GM23338 (cell line): ENCODE measurements at regions not wholly inside any gene's neighbourhood (a gene's known extent, or its start where the extent isn't known, plus 50 kb on each side); places are given as distances from the start of the nearest gene placed in this dataset.
A peak's percentile ranks its signal among the peaks of the same experiment; 100 is the strongest.

Experiments
- ATAC-seq: fragments of 200-7000 bp; cut with Tn5 transposase; 3 replicates; pipeline ENCODE4 v1.9.1; 2020
- DNase-seq: peaks from one replicate; pipeline ENCODE4 v3.0.0-alpha.2; 2015; ENCODE audit warnings: low spot score
- H2AFZ ChIP-seq: fragments of 200-600 bp; sonication (generic); 2 replicates; pipeline ENCODE4 v1.8.0; 2016; ENCODE audit warnings: antibody characterized with exemption, mild to moderate bottlenecking, moderate library complexity
- H3F3A ChIP-seq: fragments of 200-600 bp; sonication (generic); replicated peaks from 2 replicates; pipeline ENCODE4 v1.8.0; 2017; ENCODE audit warnings: antibody characterized with exemption, mixed run types, low read depth
- H3K27ac ChIP-seq: fragments of 200-600 bp; sonication (generic); 2 replicates; pipeline ENCODE4 v1.6.1; 2016; ENCODE audit warnings: low read depth
- H3K27me3 ChIP-seq: fragments of 200-600 bp; sonication (generic); 2 replicates; pipeline ENCODE4 v1.8.0; 2016; ENCODE audit warnings: mild to moderate bottlenecking, mixed run types, moderate library complexity; ENCODE audit not compliant: insufficient read depth
- H3K36me3 ChIP-seq: fragments of 200-600 bp; sonication (generic); 2 replicates; pipeline ENCODE4 v1.8.0; 2016; ENCODE audit warnings: mild to moderate bottlenecking; ENCODE audit not compliant: insufficient read depth
- H3K4me1 ChIP-seq: fragments of 200-600 bp; sonication (generic); 2 replicates; pipeline ENCODE4 v1.8.0; 2016; ENCODE audit warnings: mild to moderate bottlenecking, moderate library complexity; ENCODE audit not compliant: insufficient read depth
- H3K4me2 ChIP-seq: fragments of 200-600 bp; sonication (generic); 2 replicates; pipeline ENCODE4 v1.7.1; 2017; ENCODE audit warnings: mixed run types
- H3K4me3 ChIP-seq: fragments of 200-600 bp; sonication (generic); 2 replicates; pipeline ENCODE4 v1.6.1; 2016; ENCODE audit warnings: mixed run types
- H3K79me2 ChIP-seq: fragments of 200-600 bp; sonication (generic); replicated peaks from 2 replicates; pipeline ENCODE4 v1.8.0; 2017; ENCODE audit warnings: mild to moderate bottlenecking; ENCODE audit not compliant: insufficient read depth
- H3K9me2 ChIP-seq: fragments of 200-600 bp; sonication (generic); 2 replicates; pipeline ENCODE4 v1.8.0; 2017; ENCODE audit not compliant: insufficient read depth
- H4K20me1 ChIP-seq: fragments of 200-600 bp; sonication (generic); replicated peaks from 2 replicates; pipeline ENCODE4 v1.8.0; 2017; ENCODE audit warnings: mild to moderate bottlenecking; ENCODE audit not compliant: insufficient read depth
- H3K27ac Mint-ChIP-seq: 2 replicates; pipeline ENCODE4 v1.8.0; 2020; ENCODE audit warnings: inconsistent platforms, mild to moderate bottlenecking, moderate library complexity, mixed read lengths
- H3K27me3 Mint-ChIP-seq: 3 replicates; pipeline ENCODE4 v1.8.0; 2022; ENCODE audit warnings: low read depth, mild to moderate bottlenecking, moderate library complexity, mixed read lengths, inconsistent platforms; ENCODE audit not compliant: insufficient read depth, poor library complexity
- H3K36me3 Mint-ChIP-seq: 3 replicates; pipeline ENCODE4 v1.8.0; 2021; ENCODE audit warnings: low read depth, mild to moderate bottlenecking, inconsistent platforms, moderate library complexity, mixed read lengths
- H3K4me1 Mint-ChIP-seq: 3 replicates; pipeline ENCODE4 v1.8.0; 2020; ENCODE audit warnings: mild to moderate bottlenecking, inconsistent platforms, mixed read lengths
- H3K4me3 Mint-ChIP-seq: 3 replicates; pipeline ENCODE4 v1.8.0; 2021; ENCODE audit warnings: moderate library complexity, mild to moderate bottlenecking, inconsistent platforms, mixed read lengths
- H3K9me3 Mint-ChIP-seq: 3 replicates; pipeline ENCODE4 v1.8.0; 2020; ENCODE audit warnings: moderate library complexity, mild to moderate bottlenecking, inconsistent platforms, mixed read lengths
- CREB1 ChIP-seq: fragments of 250-450 bp; sonication (Bioruptor Pico); IDR thresholded peaks from 2 replicates; pipeline ENCODE4 v1.5.0; 2020; ENCODE audit warnings: low read depth, mild to moderate bottlenecking, moderate library complexity
- EZH2 ChIP-seq: fragments of 200-600 bp; sonication (generic); IDR thresholded peaks from one replicate; pipeline ENCODE4 v1.8.0; 2017; ENCODE audit warnings: antibody characterized with exemption, mild to moderate bottlenecking, low read depth; ENCODE audit not compliant: unreplicated experiment
- EZH2phosphoT487 ChIP-seq: fragments of 200-600 bp; sonication (generic); IDR thresholded peaks from one replicate; pipeline ENCODE4 v1.8.1; 2018; ENCODE audit warnings: antibody characterized with exemption; ENCODE audit not compliant: unreplicated experiment
- JUNB ChIP-seq: IDR thresholded peaks from one replicate; pipeline ENCODE4 v1.6.1; 2016; ENCODE audit warnings: antibody characterized with exemption; ENCODE audit not compliant: unreplicated experiment
- NANOG ChIP-seq: IDR thresholded peaks from 2 replicates; pipeline ENCODE4 v1.6.1; 2016; ENCODE audit warnings: antibody characterized with exemption, borderline replicate concordance
- POLR2AphosphoS5 ChIP-seq: IDR thresholded peaks from 2 replicates; pipeline ENCODE4 v1.6.1; 2016; ENCODE audit warnings: antibody characterized with exemption, low read depth
- STAT1 ChIP-seq: IDR thresholded peaks from one replicate; pipeline ENCODE4 v1.6.1; 2016; ENCODE audit warnings: antibody characterized with exemption; ENCODE audit not compliant: unreplicated experiment
- ZNF114 ChIP-seq: fragments of 250-450 bp; sonication (Bioruptor Pico); IDR thresholded peaks from 2 replicates; pipeline ENCODE4 v1.5.0; 2020; ENCODE audit warnings: mild to moderate bottlenecking, moderate library complexity
- ZNF331 ChIP-seq: fragments of 250-450 bp; sonication (Bioruptor Pico); IDR thresholded peaks from 2 replicates; pipeline ENCODE4 v1.5.0; 2020; ENCODE audit warnings: low read depth, mild to moderate bottlenecking, moderate library complexity
- TF ChIP-seq, protein P1 (sequence below): fragments of 250-450 bp; sonication (Bioruptor Pico); IDR thresholded peaks from 2 replicates; pipeline ENCODE4 v1.5.0; 2020; ENCODE audit warnings: mild to moderate bottlenecking, moderate library complexity
- TF ChIP-seq, protein P2 (sequence below): IDR thresholded peaks from 2 replicates; pipeline ENCODE4 v1.6.1; 2016; ENCODE audit warnings: antibody characterized with exemption
- TF ChIP-seq, protein P3 (sequence below), 2 experiments: fragments of 200-600 bp in 1 of 2; sonication (generic) in 1 of 2; conservative IDR thresholded peaks; 2 replicates each; pipeline versions ENCODE4 v1.5.1 to v1.6.1; 2016 to 2017; ENCODE audit warnings: antibody characterized with exemption in 2 of 2, low read depth in 2 of 2, mild to moderate bottlenecking in 2 of 2, moderate library complexity in 1 of 2
- TF ChIP-seq, protein P4 (sequence below): IDR thresholded peaks from one replicate; pipeline ENCODE4 v1.6.1; 2018; ENCODE audit warnings: antibody characterized with exemption; ENCODE audit not compliant: unreplicated experiment

DNA sequence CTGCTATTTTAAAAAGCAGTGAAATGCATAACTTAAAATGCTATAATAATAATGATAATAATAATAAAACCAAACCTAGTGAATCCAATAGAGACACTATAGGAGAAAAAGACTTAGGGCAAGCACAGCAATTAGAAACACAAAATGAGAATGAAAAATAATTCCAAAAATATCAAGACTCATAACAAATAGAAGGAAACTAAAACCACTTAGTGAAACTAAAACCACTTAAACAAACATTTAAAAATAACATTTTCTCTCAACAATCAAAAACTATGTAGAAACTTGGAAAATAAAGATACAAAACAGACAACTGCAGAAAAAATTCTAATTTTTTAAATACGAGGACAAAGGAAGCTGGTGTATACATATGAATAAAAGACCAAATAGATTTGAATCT, 655.2 kb upstream of the NRG3 start:
- no peaks in the 10 kb centered on the region for H3K36me3 ChIP-seq
- H3K4me1 Mint-ChIP-seq = peaks cover 9% of the 10 kb centered on the region; the same call in 2 of the 3 replicates
- no peaks in the 10 kb centered on the region for H3K36me3 Mint-ChIP-seq
- H3K4me3 ChIP-seq = no peak overlapping the region
- ATAC-seq (no peak), DNase-seq (no peak)
- H2AFZ ChIP-seq = no peak overlapping the region
- H3K27me3 ChIP-seq = no peaks in the 10 kb centered on the region
- no peaks in the 10 kb centered on the region for H3K79me2 ChIP-seq
- TF ChIP-seq POLR2AphosphoS5 (no peak), ZNF331 (CRISPR knock-in tag) (no peak), EZH2phosphoT487 (no peak), STAT1 (no peak), EZH2 (no peak), ZNF114 (CRISPR knock-in tag) (no peak), JUNB (no peak), CREB1 (CRISPR knock-in tag) (no peak), NANOG (no peak)
- TF ChIP-seq, protein P1, sequence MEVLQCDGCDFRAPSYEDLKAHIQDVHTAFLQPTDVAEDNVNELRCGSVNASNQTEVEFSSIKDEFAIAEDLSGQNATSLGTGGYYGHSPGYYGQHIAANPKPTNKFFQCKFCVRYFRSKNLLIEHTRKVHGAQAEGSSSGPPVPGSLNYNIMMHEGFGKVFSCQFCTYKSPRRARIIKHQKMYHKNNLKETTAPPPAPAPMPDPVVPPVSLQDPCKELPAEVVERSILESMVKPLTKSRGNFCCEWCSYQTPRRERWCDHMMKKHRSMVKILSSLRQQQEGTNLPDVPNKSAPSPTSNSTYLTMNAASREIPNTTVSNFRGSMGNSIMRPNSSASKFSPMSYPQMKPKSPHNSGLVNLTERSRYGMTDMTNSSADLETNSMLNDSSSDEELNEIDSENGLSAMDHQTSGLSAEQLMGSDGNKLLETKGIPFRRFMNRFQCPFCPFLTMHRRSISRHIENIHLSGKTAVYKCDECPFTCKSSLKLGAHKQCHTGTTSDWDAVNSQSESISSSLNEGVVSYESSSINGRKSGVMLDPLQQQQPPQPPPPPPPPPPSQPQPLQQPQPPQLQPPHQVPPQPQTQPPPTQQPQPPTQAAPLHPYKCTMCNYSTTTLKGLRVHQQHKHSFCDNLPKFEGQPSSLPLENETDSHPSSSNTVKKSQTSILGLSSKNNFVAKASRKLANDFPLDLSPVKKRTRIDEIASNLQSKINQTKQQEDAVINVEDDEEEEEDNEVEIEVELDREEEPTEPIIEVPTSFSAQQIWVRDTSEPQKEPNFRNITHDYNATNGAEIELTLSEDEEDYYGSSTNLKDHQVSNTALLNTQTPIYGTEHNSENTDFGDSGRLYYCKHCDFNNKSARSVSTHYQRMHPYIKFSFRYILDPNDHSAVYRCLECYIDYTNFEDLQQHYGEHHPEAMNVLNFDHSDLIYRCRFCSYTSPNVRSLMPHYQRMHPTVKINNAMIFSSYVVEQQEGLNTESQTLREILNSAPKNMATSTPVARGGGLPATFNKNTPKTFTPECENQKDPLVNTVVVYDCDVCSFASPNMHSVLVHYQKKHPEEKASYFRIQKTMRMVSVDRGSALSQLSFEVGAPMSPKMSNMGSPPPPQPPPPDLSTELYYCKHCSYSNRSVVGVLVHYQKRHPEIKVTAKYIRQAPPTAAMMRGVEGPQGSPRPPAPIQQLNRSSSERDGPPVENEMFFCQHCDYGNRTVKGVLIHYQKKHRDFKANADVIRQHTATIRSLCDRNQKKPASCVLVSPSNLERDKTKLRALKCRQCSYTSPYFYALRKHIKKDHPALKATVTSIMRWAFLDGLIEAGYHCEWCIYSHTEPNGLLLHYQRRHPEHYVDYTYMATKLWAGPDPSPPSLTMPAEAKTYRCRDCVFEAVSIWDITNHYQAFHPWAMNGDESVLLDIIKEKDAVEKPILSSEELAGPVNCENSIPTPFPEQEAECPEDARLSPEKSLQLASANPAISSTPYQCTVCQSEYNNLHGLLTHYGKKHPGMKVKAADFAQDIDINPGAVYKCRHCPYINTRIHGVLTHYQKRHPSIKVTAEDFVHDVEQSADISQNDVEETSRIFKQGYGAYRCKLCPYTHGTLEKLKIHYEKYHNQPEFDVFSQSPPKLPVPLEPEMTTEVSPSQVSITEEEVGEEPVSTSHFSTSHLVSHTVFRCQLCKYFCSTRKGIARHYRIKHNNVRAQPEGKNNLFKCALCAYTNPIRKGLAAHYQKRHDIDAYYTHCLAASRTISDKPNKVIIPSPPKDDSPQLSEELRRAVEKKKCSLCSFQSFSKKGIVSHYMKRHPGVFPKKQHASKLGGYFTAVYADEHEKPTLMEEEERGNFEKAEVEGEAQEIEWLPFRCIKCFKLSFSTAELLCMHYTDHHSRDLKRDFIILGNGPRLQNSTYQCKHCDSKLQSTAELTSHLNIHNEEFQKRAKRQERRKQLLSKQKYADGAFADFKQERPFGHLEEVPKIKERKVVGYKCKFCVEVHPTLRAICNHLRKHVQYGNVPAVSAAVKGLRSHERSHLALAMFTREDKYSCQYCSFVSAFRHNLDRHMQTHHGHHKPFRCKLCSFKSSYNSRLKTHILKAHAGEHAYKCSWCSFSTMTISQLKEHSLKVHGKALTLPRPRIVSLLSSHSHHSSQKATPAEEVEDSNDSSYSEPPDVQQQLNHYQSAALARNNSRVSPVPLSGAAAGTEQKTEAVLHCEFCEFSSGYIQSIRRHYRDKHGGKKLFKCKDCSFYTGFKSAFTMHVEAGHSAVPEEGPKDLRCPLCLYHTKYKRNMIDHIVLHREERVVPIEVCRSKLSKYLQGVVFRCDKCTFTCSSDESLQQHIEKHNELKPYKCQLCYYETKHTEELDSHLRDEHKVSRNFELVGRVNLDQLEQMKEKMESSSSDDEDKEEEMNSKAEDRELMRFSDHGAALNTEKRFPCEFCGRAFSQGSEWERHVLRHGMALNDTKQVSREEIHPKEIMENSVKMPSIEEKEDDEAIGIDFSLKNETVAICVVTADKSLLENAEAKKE (CRISPR knock-in tag) = no peak
- TF ChIP-seq, protein P2, sequence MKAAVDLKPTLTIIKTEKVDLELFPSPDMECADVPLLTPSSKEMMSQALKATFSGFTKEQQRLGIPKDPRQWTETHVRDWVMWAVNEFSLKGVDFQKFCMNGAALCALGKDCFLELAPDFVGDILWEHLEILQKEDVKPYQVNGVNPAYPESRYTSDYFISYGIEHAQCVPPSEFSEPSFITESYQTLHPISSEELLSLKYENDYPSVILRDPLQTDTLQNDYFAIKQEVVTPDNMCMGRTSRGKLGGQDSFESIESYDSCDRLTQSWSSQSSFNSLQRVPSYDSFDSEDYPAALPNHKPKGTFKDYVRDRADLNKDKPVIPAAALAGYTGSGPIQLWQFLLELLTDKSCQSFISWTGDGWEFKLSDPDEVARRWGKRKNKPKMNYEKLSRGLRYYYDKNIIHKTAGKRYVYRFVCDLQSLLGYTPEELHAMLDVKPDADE = no peak
- TF ChIP-seq, protein P3, sequence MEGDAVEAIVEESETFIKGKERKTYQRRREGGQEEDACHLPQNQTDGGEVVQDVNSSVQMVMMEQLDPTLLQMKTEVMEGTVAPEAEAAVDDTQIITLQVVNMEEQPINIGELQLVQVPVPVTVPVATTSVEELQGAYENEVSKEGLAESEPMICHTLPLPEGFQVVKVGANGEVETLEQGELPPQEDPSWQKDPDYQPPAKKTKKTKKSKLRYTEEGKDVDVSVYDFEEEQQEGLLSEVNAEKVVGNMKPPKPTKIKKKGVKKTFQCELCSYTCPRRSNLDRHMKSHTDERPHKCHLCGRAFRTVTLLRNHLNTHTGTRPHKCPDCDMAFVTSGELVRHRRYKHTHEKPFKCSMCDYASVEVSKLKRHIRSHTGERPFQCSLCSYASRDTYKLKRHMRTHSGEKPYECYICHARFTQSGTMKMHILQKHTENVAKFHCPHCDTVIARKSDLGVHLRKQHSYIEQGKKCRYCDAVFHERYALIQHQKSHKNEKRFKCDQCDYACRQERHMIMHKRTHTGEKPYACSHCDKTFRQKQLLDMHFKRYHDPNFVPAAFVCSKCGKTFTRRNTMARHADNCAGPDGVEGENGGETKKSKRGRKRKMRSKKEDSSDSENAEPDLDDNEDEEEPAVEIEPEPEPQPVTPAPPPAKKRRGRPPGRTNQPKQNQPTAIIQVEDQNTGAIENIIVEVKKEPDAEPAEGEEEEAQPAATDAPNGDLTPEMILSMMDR (conservative IDR thresholded peaks at IDR 0.05; ENCODE audit: low read depth in 2 of 2) = no peak
- TF ChIP-seq, protein P4, sequence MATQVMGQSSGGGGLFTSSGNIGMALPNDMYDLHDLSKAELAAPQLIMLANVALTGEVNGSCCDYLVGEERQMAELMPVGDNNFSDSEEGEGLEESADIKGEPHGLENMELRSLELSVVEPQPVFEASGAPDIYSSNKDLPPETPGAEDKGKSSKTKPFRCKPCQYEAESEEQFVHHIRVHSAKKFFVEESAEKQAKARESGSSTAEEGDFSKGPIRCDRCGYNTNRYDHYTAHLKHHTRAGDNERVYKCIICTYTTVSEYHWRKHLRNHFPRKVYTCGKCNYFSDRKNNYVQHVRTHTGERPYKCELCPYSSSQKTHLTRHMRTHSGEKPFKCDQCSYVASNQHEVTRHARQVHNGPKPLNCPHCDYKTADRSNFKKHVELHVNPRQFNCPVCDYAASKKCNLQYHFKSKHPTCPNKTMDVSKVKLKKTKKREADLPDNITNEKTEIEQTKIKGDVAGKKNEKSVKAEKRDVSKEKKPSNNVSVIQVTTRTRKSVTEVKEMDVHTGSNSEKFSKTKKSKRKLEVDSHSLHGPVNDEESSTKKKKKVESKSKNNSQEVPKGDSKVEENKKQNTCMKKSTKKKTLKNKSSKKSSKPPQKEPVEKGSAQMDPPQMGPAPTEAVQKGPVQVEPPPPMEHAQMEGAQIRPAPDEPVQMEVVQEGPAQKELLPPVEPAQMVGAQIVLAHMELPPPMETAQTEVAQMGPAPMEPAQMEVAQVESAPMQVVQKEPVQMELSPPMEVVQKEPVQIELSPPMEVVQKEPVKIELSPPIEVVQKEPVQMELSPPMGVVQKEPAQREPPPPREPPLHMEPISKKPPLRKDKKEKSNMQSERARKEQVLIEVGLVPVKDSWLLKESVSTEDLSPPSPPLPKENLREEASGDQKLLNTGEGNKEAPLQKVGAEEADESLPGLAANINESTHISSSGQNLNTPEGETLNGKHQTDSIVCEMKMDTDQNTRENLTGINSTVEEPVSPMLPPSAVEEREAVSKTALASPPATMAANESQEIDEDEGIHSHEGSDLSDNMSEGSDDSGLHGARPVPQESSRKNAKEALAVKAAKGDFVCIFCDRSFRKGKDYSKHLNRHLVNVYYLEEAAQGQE = no peak
- H3K4me2 ChIP-seq = no peak overlapping the region
- peaks cover 4% of the 10 kb centered on the region for H3K27me3 Mint-ChIP-seq
- H3K9me2 ChIP-seq = no peaks in the 10 kb centered on the region
- 0 out of 2 replicates have a peak overlapping the region, but pooled peaks have one; percentile 40 for H3K27ac Mint-ChIP-seq
- H3K9me3 Mint-ChIP-seq = no peaks in the 10 kb centered on the region
- no peaks in the 10 kb centered on the region for H3F3A ChIP-seq
- H3K27ac ChIP-seq = no peak overlapping the region
- H3K4me1 ChIP-seq = peaks cover 9% of the 10 kb centered on the region; the same call in 1 of the 2 replicates
- H3K4me3 Mint-ChIP-seq = no peak overlapping the region
- no peaks in the 10 kb centered on the region for H4K20me1 ChIP-seq
